Superior temporal gyrus (tissue), 1 donor: ENCODE measurements at regions not wholly inside any gene's neighbourhood (a gene's known extent, or its start where the extent isn't known, plus 50 kb on each side); places are given as distances from the start of the nearest gene placed in this dataset.

Experiments
- DNase-seq: peaks from one replicate; pipeline ENCODE4 v3.0.0-alpha.2; 2016; ENCODE audit errors: extremely low spot score

DNA sequence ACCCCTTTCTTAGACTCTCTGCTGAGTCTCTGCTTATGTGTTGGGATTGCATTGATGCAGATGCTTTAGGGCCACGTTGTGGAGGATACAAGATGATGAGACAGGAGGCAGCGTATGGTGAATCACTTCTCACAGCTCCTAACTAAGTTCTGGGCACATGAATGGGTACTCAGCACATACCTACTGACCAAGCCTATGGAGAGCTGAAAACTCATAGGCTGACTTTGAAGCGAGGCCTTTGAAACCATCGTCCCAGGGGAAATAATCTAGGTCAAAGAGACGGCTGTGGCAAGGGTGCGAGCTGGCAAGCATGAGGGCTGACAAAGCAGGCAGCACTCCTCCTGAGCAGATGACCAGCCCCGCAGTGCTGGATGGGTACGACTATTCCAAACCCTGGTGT is 180.2 kb upstream of the TNP1 start:
- no peak for DNase-seq

GRCh38 chr2:217038001-217038400 is 178.1 kb upstream of the TNP1 start:
- no peak for DNase-seq

DNA sequence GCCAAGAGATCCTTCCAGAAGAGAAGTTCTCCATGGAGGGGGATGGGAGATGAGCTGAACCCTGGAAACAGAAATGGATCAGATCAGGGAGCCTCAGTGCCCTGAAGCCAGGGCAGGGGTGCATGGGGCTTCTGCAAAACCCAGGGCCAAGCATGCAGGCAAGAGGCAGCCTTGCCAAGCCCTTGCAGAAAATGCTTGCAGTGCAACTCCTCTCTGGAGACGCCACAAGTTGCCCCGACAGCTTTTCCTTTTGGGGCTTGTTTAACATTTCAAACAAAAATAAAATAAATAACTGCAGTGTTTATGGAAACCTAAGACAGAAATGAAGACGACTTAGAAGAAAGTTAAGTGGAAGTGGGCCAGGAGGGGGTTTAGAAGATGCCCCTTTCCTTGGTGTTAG is 177.5 kb upstream of the TNP1 start:
- no peak for DNase-seq

- DNase-seq, result no peak
Measured at GRCh38 chr2:217035967-217036366, 176.1 kb upstream of the TNP1 start.

DNA sequence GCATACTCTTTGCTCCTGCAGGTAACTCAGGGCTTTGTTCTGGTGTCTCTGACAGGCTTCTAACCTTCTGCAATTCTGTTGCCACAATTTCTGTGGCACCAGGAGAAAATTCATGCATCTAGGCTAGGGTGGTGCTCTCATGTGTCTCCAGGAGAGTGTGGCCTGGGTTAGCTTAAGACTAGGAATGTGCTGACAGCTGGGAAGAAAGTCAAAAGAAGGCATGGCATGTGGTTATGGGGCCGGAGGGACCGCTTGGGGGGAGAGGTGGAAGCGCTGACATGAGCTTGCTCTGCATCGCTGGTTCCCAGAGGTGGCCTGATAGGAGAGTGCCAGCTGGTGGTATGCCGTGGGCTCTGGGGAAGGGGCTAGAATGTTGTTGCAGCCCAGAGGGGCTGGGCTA is 173.3 kb upstream of the TNP1 start:
- DNase-seq, result no peak

- no peak for DNase-seq
Measured at GRCh38 chr2:217031445-217031844, 171.6 kb upstream of the TNP1 start.

DNA sequence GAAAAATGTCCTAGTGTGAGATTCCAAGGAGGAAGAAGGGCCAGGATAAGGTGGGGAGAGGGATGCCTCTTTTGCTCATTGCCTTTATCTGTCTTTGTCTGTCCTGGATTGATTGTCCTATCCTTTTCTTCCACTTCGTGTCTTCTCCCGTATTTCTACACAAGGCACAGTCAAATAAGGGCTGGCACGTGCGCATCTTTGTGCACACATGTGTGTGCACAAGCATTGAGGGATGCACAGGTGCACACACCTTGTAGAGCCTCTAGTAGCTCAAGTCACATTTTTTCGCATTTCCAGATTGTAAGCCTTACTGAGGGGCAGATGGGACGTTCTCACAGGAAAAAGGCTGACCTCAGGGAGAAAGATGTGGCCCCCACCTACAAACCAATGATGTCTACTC is 170.2 kb upstream of the TNP1 start:
- DNase-seq, result no peak

DNA sequence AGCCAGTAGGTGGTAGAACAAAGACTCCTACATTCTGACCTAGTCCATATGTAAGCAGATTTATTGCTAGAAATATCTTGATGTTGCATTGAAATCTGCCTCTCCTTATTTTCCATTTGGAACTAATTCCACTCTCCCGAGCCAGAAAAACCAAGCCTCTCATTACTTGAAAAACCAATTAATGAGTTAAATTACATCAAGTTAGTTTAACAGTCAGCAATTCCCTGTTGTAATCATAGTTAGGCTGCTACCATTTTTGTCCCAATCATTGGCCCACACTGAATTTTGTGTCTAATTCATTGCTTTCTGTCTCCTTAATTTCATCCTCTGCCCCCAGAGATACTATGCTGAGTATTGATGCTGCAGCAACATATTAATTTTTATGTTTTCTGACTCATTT is 168.3 kb upstream of the TNP1 start:
- DNase-seq, result no peak

DNA sequence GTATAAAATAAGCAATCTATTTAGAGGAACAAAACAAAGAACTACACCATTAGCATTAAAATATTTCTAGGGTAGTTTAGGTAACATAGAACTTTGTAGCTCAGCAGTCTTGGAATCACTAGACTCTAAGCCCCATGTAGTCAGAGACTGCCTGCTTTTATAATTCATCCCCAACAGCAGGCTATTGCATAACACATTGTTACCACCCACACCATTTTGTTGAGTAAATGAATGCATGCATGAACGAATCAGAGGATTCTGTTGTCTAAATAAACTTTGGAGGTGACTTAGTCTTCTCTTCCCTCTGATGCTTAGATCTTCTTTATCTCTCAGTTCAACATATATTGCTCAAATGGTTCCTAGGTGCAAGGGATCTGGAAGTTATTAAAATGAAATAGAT is 167.6 kb upstream of the TNP1 start:
- DNase-seq, result no peak

DNA sequence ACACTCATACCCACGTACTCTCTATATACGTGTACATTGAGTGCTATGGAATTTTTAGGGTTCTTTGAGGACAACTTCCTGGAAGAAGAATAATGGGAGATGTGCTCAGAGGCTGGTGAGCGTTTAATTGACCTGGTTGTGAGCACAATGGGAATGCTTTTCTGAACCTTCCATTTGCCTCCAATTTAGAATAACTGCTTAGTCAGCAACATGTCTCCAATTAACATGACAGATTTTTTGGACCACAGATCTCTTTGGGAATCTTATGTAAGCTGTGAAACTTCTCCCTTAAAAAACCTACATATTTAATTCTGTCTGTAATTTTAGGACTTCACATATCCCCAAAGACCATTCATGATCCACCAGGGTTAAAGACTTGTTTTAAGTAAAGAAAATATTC is 166.7 kb upstream of the TNP1 start:
- DNase-seq, result no peak

GRCh38 chr2:217026161-217026560 is 166.3 kb upstream of the TNP1 start:
- no peak for DNase-seq

- no peak for DNase-seq
Measured at GRCh38 chr2:217023611-217024010, 163.7 kb upstream of the TNP1 start.

GRCh38 chr2:217017456-217018252 is 157.8 kb upstream of the TNP1 start:
- DNase-seq, result no peak

GRCh38 chr2:217016796-217017419 is 157.0 kb upstream of the TNP1 start:
- no peak for DNase-seq

GRCh38 chr2:217014328-217015105 is 154.7 kb upstream of the TNP1 start:
- DNase-seq, result no peak

GRCh38 chr2:217013926-217014325 is 154.1 kb upstream of the TNP1 start:
- no peak for DNase-seq

GRCh38 chr2:217011576-217011975 is 151.7 kb upstream of the TNP1 start:
- no peak for DNase-seq

- no peak for DNase-seq
Measured at GRCh38 chr2:217010173-217010572, 150.3 kb upstream of the TNP1 start.

DNA sequence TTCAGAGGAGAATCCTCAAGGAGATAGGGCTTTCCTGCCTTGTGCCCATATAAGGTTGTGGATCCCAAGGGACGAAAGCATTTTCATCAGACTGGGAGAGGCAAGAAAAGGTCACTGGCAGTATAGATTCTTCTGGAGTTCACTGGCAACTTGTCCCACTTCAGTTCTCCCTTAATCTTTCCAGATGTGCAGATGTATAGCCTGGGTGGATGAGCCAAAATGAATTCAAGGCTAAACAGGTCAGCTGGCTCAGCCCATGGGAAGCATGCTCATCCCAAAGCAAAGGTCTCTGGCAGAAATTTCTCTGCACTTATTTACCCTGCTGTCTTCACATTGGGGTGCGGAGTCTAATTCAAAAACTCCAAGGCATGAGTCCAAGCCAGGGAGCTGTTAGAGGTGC is 148.9 kb upstream of the TNP1 start:
- DNase-seq, result no peak

- no peak for DNase-seq
Measured at GRCh38 chr2:217006217-217006616, 146.4 kb upstream of the TNP1 start.

- no peak for DNase-seq
Measured at GRCh38 chr2:217004656-217005055, 144.8 kb upstream of the TNP1 start.

GRCh38 chr2:217001740-217002139 is 141.9 kb upstream of the TNP1 start:
- no peak for DNase-seq

DNA sequence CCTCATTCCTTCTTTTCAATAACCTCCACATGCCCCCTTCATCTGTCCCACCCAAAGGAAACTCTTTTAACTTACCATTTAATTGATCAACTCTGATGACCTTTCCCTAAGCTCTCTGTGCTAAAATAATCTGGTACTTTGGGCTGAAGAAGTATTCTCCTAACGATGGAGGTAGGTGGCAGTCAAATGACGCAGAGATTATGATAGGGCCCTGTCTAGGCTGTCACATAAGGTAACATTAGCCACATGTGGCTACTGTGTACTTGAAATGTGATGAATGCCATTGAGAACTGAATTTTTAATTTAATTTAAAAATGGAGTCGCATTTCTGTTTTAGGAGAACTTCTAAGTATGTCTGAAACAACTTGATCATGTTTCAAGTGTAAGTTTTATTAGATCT is 140.5 kb upstream of the TNP1 start:
- DNase-seq, result no peak
